HG03095 (cell line): ENCODE measurements at regions not wholly inside any gene's neighbourhood (a gene's known extent, or its start where the extent isn't known, plus 50 kb on each side); places are given as distances from the start of the nearest gene placed in this dataset.
A peak's percentile ranks its signal among the peaks of the same experiment; 100 is the strongest.

ENCODE experiments used
- ATAC-seq: cut with Tn5 transposase; IDR thresholded peaks from one replicate; pipeline ENCODE4 v1.9.1; 2021; ENCODE audit warnings: moderate library complexity; ENCODE audit not compliant: unreplicated experiment

DNA sequence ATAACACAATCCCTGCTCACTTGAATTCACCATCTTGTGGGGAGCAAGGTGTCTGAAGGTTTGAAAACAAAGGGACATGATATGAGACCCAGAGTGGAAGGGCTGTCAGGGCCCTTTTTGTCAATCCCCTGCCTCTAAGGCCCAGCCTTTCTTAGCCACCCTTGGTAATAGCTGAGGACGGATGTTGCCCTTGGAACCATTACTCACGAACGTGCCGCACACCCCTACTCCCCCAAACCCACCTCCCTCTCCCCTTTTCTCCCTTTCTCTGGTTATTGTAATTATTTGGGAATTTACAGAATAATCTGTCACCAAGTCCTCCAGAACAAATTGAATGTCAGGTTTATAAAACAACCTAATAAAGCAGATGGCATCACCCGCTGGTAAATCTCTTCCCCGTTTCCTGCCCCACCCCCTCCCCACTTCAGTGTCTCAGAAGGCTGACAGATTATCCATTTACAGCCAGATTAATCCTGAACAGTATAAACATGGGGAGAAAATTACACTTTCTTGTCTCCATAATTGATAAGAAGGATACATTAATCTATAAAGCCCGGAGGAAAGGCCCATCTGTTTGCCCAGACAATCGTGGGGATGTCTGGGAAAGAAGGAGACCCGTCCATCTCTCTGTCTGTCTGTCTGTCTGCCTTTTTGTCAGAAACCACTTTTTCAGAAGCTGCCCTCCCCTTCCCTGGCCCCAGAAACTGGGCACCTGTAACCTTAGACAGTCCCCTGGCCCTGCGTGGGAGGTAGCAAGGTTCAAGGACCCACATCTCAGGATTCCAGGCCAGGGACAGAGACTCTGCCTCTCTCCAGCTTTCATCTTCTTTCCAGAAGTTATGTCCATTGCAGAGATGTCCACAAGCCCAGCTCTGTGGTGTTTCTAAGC lies 60.6 kb upstream of the CD34 start:
- ATAC-seq = no peak

DNA sequence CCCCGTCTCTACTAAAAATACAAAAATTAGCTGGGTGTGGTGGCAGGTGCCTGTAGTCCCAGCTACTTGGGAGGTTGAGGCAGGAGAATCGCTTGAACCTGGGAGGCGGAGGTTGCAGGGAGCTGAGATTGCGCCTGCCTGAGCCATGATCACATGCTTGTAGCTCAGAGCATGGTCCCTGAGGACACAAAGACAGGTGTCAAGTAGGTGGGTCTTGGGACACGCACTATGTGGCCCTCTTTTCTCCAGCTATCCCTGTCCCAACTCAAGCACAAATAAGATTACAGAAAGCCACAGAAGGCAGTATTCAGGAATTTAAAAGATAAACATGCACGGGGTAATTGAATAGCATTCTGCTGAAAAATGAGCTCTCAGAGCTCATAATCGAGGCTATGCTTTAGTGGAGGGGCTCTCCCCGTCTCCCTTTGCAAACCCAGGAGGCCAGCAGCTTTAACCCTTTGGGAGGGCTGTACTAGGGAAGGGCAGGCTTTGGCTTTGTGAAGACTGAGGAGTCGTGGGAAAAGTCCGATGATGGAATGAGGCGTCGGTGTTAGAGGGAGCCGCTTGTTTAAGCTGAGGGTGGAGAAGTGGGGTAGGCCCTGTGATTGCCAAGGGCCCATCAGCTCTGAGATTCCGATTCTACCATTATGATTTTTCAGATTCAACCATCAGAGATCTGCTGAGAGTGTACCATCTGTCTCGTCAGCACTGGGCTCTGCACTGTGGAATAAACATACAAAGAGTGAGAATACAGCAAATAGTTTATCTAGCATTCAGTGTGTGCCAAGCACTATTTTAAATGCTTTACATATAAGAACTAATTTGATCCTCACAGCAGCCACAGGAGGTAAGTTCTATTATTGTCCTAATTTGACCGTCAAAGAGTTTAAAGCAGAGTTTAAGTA lies 59.7 kb upstream of the CD34 start:
- ATAC-seq = no peak

DNA sequence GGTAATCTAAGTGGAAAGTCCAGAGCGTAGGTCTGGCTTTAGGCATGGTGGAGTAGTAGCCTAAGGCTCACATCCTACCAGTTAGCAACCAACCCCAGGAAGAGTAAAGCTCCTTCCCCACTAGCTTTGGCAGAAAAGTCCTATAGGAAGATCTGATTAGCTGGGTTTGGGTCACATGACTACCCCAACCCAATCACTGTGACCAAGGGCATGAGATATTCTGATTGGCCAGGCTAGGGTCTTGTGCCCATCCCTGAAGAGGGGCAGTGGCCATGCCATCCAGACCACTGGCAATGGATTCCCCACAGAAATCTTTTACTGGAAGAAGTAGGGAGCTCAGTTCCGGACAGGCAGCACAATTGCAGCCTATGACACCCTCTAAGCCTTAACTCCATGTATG lies 58.6 kb upstream of the CD34 start:
- no peak for ATAC-seq

DNA sequence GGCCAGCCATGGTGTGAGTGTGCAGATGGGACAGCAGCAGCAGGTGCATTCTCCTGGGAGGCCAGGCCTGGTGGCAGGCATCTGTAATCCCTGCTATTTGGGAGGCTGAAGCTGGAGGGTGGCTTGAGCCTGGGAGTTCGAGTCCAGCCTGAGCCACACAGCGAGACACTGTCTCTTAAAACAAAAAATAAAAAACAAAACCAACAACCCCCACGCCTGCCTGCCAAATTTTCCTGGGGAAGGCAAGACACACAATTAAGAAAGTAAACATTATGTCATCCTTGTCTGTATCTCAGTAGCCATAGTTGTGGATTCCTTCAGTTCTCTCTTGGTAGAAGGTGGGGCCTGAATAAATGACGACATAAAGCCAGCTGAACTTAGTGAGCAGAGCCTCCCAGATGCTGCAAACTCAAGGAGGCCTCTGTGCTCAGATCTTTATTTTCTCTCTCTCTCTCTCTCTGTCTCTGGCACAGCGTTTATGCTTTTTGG lies 57.6 kb upstream of the CD34 start:
- ATAC-seq = no peak

DNA sequence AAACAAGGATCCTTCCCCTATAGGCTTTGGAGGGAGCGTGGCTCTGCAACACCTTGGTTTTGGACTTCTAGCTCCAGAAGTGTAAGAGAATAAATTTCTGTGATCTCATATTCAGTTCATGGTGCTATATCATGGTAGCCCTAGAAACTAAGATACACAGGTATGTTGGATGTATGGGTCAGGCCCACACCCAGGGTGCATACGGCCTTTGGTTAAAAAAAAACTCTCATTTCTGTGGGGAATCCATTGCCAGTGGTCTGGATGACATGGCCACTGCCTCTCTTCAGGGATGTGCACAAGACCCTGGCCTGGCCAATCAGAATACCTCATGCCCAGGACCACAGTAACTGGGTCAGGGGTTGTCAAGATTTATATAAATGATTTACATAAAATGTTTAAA lies 56.8 kb upstream of the CD34 start:
- no peak for ATAC-seq

DNA sequence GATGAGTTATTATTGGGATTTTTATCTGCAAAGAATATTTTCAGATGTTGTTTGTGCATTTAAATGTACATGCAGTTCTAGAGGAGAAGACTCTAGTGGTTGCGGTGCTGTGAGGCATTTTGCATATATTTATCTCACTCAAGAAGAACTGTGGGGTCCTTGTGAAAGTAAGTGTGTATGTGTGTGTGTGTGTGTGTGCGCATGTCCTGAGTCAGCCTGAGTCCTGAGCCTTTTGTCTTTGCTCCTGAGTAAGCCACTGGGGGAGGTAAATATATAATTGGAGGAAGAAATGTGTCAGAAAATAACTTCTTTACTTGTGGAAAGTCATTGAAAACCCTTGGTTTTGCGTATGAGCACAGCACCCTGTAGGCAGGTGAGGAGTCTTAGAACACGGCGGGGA lies 55.6 kb upstream of the CD34 start:
- ATAC-seq = no peak

DNA sequence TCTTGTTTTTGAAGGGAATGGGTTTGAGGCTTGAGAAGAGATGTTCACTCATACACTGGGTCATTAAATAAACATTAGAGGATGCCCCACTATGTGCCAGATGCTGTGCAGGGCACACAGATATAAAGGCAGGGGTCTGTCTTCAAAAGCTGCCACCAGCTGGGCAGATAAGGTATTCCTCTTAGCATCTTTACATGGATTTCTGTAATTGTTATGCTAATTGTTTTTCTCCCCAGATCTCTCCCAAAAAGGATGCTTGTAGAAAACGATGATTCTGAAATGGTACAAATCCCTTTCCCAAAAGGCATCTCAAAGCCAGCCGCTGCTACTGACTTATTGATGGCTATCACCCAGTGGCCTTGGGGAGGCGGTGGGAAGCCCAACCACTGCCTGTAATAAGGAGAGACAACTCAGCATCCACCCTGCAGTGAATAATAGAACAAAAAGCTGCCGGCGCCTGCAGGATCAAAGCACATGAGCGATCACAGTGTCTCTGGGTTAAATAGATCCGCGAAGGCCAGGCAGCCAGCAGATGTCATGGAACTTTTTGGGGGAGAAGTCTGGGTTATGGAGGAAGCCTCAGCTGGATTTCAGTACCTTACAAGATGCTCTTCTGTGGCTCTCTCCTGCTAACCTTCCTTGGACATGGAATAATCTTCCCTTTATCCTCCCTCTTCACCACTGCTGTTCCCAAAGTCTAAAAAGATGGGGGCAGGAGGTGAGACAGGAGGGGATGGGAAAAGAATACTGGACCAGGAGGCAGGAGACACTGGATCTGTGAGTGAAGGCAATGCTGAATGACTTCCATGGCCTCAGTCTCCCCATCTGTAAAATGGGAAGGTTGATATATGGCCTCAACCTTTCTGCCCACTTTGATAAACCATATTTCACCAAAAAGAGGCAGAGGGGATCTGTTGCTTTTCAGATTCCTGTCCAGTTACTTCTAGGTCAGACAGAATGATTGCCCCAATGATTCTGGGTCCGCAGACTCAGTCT lies 54.8 kb upstream of the CD34 start:
- ATAC-seq = no peak

DNA sequence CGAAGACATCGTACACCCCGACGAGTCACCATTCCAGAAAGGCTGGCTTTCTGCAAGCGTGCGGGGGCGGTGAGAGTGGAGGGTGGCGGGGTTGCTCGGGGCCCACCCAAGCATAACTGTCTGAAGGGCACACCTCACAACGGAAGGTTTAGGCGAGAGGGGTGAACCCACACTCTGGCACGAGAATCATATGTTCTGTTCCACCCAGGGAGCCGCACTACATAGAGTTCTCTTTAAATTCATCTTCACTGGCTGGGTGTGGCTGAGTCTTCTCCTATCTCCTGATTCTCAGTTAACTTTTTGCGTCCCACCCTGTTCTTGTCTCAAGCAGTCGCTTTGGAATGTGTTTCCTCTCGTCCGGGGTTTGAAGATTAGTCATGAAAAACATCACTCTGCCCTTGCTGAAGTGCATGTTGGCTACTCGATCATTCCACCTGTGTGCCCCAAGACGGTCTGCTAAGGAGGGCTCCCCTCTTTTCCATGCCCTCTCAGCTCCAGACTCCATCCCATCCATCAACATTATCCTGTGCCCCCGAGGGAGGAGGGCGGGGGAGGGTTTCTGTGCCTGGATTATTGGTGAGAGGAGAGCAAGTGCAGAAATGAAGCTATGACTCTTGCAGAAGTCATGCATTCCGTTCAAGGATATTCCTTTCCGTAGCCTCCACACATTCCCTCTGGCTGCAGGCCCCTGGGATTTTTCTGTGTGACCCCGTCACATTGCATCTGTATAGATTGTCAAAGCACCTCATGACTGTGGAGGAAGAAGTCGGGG lies 53.5 kb upstream of the CD34 start:
- no peak for ATAC-seq

DNA sequence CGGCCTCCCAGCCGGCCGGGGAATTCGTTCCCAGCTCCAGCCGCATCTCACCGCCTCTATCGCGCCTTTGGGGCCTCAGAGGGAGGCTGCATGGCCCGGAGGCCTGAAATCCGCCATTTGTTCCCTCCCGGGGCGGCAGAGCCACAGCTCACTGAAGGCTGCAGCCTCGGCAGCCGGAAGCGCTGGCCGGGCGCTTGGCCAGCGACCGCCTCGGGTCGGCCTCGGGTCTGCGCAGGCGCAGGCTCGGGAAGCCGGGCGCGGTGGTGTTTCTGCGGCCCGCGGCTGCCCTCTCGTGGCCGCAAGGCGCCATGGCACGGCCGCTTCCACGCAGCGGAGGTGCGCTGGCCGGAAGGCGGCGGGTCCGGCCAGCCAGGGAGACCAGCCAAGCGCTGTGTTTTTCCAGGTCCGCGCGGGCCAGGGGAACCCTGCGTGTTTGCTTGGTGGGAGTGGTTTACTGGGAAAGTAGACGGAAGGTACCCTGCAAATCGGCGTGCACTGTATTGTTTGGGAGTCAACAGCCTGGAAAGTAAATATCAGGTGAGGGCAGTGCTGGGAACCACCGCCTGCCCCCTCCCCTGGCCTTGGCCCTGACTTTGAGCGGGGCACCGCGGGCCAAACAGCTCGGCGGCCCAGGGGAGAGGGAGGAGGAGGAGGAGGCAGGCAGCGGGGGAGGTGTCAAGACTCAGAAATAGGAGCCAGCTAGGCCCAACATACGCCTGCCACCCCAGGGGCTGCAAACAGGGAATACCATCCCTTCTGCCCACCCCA lies 52.7 kb upstream of the CD34 start:
- ATAC-seq = peak; percentile 88

DNA sequence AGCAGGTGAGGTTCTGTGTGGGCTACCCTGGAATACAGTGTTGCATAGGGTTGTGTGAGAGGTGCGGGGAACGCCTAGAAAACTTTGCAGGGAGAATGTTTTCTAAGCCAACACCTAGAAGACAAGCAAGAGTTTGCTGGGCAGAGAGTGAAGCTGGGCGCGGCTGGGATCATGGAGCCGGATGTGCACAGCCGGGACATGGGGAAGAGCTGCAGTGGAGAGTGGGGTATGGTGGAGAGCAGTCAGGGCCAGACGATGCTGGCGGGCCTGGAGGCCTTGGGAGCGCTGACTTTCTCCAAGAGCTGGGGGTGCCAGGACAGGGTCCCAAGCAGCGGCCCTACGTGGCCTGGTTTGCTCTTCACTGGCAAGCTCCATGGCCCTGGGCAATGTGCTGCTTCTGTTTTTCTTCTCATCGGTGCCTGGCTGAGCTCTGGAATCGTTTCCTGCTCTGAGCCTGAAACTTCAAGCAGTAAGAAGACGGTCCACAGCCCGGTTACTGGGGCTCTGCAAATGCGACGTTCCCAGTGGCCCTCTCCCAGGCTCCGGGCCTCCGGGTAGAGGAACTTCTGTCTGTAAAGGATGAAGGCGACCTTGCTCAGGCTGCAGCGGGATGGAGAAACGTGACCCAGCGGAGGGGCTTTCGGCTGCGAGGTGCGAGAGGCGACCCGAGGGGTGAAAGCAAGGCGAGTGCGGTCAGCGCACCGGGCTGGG lies 51.9 kb upstream of the CD34 start:
- ATAC-seq = peak; percentile 33
